Gastroesophageal sphincter (tissue), 4 donors: ENCODE measurements at regions not wholly inside any gene's neighbourhood (a gene's known extent, or its start where the extent isn't known, plus 50 kb on each side); places are given as distances from the start of the nearest gene placed in this dataset.
A peak's percentile ranks its signal among the peaks of the same experiment; 100 is the strongest.

Experiments used
- ATAC-seq: fragments of 150-250 bp; one replicate; pipeline ENCODE4 v1.9.1; 2016; ENCODE audit warnings: mild to moderate bottlenecking, moderate library complexity
- H3K27ac ChIP-seq, 4 donors: fragments of 200-600 bp; sonication (generic) in 3 of 4; 1 replicate in 3 of 4; 2 replicates in 1 of 4; pipeline ENCODE4 v1.5.1; 2016 to 2019
- H3K27me3 ChIP-seq: fragments of 200-600 bp; sonication (generic); one replicate; pipeline ENCODE4 v1.5.1; 2019
- H3K36me3 ChIP-seq, 2 donors: fragments of 200-600 bp; sonication (generic); one replicate each; pipeline ENCODE4 v1.5.1; 2019; ENCODE audit warnings: control low read depth in 1 of 2
- H3K4me1 ChIP-seq, 3 donors: fragments of 200-600 bp; sonication (generic); 1 replicate in 2 of 3; 2 replicates in 1 of 3; pipeline ENCODE4 v1.5.1; 2016 to 2019; ENCODE audit warnings: control low read depth in 2 of 3
- H3K4me3 ChIP-seq, 2 donors: fragments of 200-600 bp; sonication (generic); one replicate each; pipeline ENCODE4 v1.5.1; 2019; ENCODE audit warnings: mild to moderate bottlenecking in 1 of 2, moderate library complexity in 1 of 2
- H3K9me3 ChIP-seq, 3 donors: fragments of 200-600 bp; sonication (generic); one replicate each; pipeline ENCODE4 v1.5.1; 2017 to 2019; ENCODE audit warnings: control low read depth in 2 of 3
- EP300 ChIP-seq: sonication (generic); formaldehyde crosslinking; IDR thresholded peaks from one replicate; pipeline ENCODE4 v1.6.1; 2017; ENCODE audit warnings: antibody characterized with exemption, mild to moderate bottlenecking
- POLR2A ChIP-seq, 2 donors: fragments of 450-650 bp; IDR thresholded peaks; one replicate each; pipeline ENCODE4 v1.6.1; 2017; ENCODE audit warnings: antibody characterized with exemption in 2 of 2, mild to moderate bottlenecking in 2 of 2, moderate library complexity in 1 of 2
- POLR2AphosphoS5 ChIP-seq: sonication (generic); formaldehyde crosslinking; IDR thresholded peaks from one replicate; pipeline ENCODE4 v1.6.1; 2017; ENCODE audit warnings: antibody characterized with exemption
- WGBS, 2 donors: methylation state at CpG; one replicate each; pipeline ENCODE4 v1.1.5; 2018; ENCODE audit warnings: low coverage in 1 of 2; 5-methylcytosine and 5-hydroxymethylcytosine counted together
- TF ChIP-seq, protein P1 (sequence below), 4 experiments: fragments of 200-600 bp in 2 of 4; fragments of 450-650 bp in 2 of 4; sonication (generic) in 1 of 4; IDR thresholded peaks; one replicate each; pipeline ENCODE4 v1.5.1; 2017 to 2019; ENCODE audit warnings: antibody characterized with exemption in 4 of 4, mild to moderate bottlenecking in 2 of 4, moderate library complexity in 2 of 4

DNA sequence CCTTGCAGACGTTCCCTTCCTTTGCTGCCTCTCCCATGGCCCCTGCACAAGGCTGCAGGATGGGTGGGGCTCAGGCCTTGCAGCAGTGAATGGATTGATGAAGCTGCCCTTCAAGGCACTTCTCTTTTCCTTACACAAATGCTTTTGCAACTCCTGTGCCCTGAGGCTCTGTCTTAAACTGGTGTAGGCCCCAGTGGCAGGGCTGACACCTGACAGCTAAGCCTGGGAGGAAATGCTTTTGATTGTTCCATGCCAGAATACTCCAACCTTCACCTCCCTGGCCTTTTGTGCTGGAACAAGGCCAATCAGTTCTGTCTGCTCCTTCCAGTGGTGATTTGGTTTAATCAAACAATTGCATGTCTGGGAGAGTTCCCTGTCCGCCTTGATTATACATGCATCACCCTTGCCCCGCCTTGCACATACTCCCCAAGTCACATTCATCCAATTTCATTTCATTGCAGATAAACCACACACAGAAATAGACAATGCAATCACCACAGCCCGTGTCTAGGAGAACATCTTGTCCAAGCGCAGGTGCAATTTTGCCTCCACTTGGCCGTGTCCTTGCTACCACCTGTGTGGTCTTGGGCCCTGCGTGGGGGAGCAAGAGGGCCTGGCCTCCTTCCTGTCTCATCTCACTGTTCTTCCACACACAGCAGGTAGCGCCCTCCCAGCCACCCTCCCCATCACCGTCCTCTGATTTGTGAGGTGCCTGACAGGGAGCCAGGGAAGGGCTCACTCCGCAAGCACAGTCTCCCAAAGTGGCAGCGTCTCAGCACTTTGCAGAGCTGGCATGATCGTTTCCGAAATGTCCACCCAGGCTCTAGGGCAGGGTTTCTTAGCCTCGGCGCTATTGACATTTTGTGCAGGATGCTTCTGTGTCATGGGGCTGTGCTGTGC is 120.4 kb downstream of the CDH26 start:
- no peak for ATAC-seq

DNA sequence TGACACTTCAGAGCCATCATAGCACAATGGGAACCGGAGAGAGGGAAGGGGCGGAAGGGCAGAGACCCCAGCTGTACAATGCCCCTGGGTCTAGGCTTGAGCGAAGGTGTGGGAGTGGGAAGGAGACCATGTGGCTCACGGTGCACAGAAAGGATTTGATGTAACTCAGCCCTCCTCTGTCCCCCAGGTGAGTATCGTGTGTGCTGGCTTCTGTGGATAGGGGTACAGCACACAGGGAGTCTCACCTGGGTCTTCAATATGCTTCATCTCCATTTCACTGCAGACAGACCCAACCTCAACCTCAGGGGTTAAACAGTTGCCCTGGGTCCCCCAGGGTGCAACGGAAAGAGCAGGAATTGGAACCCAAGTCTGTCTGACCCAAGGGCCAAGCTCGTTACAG is 122.2 kb downstream of the CDH26 start:
- TF ChIP-seq, protein P1, sequence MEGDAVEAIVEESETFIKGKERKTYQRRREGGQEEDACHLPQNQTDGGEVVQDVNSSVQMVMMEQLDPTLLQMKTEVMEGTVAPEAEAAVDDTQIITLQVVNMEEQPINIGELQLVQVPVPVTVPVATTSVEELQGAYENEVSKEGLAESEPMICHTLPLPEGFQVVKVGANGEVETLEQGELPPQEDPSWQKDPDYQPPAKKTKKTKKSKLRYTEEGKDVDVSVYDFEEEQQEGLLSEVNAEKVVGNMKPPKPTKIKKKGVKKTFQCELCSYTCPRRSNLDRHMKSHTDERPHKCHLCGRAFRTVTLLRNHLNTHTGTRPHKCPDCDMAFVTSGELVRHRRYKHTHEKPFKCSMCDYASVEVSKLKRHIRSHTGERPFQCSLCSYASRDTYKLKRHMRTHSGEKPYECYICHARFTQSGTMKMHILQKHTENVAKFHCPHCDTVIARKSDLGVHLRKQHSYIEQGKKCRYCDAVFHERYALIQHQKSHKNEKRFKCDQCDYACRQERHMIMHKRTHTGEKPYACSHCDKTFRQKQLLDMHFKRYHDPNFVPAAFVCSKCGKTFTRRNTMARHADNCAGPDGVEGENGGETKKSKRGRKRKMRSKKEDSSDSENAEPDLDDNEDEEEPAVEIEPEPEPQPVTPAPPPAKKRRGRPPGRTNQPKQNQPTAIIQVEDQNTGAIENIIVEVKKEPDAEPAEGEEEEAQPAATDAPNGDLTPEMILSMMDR (IDR thresholded peaks at IDR 0.05): no peak
- no peak for TF ChIP-seq POLR2A (IDR thresholded peaks at IDR 0.05)
- TF ChIP-seq EP300: no peak
- no peak for TF ChIP-seq POLR2AphosphoS5
- ATAC-seq: no peak
- Histone ChIP-seq H3K36me3 (no peaks in the 10 kb centered on the region), H3K9me3 (peaks cover 0 to 6% (median 0%) of the 10 kb centered on the region in 3 donors), H3K27me3 (peaks cover 14% of the 10 kb centered on the region), H3K4me3 (no peak overlapping the region), H3K27ac (no peak overlapping the region), H3K4me1 (no peaks in the 10 kb centered on the region)
- WGBS, 2 donors: 60 to 70% methylated on average over 5 of the region's 7 CpGs

More for the DNA sequence above, 120.4 kb downstream of the CDH26 start:
- TF ChIP-seq POLR2AphosphoS5 (no peak), POLR2A (IDR thresholded peaks at IDR 0.05) (no peak), EP300 (no peak)
- TF ChIP-seq, protein P1 (IDR thresholded peaks at IDR 0.05): no peak
- Histone ChIP-seq H3K27ac (no peak overlapping the region), H3K27me3 (peaks cover 13% of the 10 kb centered on the region), H3K9me3 (peaks cover 0 to 6% (median 0%) of the 10 kb centered on the region in 3 donors), H3K36me3 (no peaks in the 10 kb centered on the region), H3K4me3 (no peak overlapping the region), H3K4me1 (no peaks in the 10 kb centered on the region)
- 56 to 79% methylated on average over 4 to 5 of the region's 15 CpGs for WGBS, 2 donors

DNA sequence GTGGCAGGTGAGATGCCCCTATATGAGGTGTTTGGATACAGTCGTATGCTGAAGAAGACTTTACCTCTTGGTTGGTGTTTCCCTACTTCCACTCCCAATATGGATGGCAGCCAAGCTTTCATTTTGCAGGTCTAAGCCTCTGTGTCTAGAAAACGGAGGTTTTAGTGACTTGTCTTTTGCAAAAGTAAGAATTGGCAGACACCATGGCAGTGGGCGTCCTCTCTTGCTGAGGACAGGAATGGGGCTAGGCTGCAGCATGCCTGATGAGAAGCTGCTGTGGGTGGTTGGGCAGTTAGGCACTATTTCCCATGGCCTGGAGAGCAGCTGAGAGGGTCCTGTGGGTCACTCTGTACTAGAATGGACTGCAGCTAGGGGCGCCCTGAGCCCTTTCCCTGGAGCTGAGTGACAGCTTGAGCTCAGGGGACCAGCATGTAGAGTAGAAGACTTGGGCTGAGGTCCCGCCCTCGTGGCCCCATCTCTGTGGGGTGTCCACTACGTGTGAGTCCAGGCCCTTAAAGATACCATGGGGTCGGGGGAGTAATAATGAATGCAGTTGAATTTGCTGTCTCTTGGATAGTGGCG is 127.4 kb downstream of the CDH26 start:
- Histone ChIP-seq H3K9me3 (peaks cover 0 to 6% (median 0%) of the 10 kb centered on the region in 3 donors), H3K4me1 (no peaks in the 10 kb centered on the region), H3K36me3 (no peaks in the 10 kb centered on the region), H3K27me3 (peaks cover 58% of the 10 kb centered on the region), H3K4me3 (no peak overlapping the region), H3K27ac (no peak overlapping the region)
- no peak for ATAC-seq
- TF ChIP-seq POLR2A (IDR thresholded peaks at IDR 0.05): no peak
- no peak for TF ChIP-seq EP300
- TF ChIP-seq POLR2AphosphoS5: no peak
- TF ChIP-seq, protein P1 (IDR thresholded peaks at IDR 0.05): no peak
- WGBS, 2 donors: 65 to 100% methylated on average over 2 to 4 of the region's 9 CpGs

GRCh38 chr20:60086821-60087562 is 128.8 kb downstream of the CDH26 start:
- Histone ChIP-seq H3K9me3 (peaks cover 0 to 6% (median 0%) of the 10 kb centered on the region in 3 donors), H3K27me3 (peaks cover 71% of the 10 kb centered on the region), H3K27ac (no peak overlapping the region), H3K36me3 (no peaks in the 10 kb centered on the region), H3K4me3 (peak overlapping the region in 1 of 2 donors; percentile 25), H3K4me1 (no peaks in the 10 kb centered on the region)
- ATAC-seq: no peak
- WGBS, 2 donors: 87 to 92% methylated on average over 3 to 6 of the region's 30 CpGs
- TF ChIP-seq, protein P1 (IDR thresholded peaks at IDR 0.05): no peak
- TF ChIP-seq EP300 (no peak), POLR2A (IDR thresholded peaks at IDR 0.05) (no peak), POLR2AphosphoS5 (no peak)
